Dermis blood vessel endothelial cell (primary cell): ENCODE measurements at regions not wholly inside any gene's neighbourhood (a gene's known extent, or its start where the extent isn't known, plus 50 kb on each side); places are given as distances from the start of the nearest gene placed in this dataset.
"Not testable (repeated sequence)": the region's sequence is repeated elsewhere in the genome, so short reads cannot be mapped to it uniquely, and the experiment has no call there.

Source experiments
- DNase-seq: peaks from one replicate; pipeline ENCODE4 v3.0.0; 2010

DNA sequence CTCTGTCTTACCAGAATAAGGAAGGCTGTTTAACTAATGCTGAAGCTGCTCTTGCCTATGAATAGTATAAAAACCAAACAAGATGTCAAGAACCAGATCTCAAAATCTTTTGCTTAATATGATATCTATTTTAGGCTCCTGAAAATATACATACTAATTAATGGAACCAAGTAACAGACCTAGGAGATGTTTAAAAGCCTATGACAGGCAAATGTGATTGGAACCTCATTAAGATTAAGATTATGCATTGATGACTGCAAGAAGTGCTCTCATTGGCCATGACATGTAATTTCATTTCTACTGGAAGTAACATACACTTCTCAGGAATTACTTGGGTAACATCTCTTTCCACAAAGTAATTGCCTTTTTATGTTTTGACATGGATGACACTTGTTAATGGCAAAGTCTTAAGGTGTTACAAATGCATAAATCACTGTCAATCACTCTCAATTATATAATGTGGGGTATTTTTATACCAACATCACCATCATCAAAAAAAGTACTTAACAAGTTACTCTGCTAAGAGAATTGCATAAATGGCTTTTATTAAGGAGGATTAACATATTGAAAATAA, 326.9 kb upstream of the MIR17HG start:
- DNase-seq = no peak

DNA sequence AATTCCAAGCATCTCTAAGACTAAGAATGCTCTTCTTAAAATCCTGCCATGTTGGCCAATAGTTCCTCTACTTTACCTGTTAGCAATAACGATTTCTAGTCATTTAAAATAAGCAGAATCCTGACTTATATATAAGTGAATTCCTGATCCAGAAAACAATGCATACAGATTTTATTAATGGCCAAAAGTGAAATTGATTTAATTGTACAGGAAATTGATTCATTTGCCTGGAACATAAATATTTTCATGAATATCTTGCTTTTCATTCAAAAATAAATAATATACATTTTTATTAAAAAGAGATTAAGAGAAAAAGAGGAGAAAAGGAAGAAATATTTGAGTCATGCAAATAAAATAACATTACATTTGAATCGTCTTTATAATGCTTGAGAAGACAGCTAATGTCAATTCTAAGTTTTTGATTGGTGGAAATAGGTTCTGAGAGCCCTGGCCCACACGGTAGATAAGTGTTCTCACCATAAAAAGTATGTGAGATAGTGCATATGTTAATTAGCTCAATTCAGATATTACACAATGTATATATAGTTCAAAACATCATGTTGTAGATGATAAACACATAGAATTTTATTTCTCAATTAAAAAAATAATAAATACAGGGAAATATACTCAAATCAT, 323.2 kb upstream of the MIR17HG start:
- DNase-seq = no peak

DNA sequence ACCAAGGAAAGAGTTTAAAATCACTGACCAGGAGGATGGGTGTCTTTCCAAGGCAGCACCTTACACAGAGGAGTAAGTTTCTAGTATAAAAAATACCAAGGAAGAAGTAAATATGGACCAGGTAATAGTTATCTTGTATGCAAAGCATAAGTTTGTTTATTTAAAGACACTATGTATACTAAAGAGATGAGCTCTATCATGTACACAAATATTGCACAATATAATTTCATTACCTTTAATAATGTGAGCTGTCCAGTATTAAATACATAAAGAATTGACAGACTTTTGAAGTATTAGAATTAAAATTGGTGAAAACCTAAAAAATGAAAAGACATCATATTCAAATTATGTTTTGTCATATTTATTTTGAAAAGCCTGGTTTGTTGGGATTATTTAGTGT, 322.0 kb upstream of the MIR17HG start:
- no peak for DNase-seq

DNA sequence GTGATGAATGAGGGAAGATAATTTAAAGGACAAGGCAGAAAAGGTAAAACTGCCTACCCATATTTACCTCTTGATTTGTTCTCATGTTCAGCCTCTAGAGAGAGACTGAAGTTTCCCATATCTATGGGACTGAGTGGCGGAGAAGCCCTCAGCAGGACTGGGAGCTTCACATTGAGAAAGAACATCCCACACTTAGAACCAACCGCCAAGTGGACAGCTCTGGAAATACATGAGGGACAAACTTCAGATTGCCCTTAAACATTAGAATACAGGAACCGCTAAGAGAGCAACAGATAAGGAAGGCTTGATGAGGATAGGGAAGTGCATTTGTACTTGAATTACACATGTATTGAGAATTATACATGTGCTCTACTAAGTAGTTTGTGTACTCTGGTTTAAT, 316.0 kb upstream of the MIR17HG start:
- no peak for DNase-seq

DNA sequence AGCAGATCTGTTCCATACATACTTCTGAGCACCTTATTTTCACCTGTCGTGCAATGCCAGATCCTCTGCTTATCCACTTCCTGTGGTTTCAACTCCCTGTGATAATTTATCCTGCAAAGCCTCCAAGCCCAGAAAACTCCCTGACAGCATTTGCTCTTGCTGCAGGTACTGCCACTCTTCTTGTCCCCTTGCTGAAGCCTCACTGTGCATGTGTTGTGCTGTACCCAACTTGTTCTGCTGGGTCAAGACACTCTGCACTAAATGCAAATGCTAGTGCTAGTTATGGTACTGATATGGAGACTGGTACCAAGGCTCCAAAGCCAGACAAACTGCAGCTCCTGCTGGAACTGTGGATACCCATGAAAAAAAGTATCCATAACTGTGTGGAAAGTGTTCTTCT, 315.4 kb upstream of the MIR17HG start:
- no peak for DNase-seq

DNA sequence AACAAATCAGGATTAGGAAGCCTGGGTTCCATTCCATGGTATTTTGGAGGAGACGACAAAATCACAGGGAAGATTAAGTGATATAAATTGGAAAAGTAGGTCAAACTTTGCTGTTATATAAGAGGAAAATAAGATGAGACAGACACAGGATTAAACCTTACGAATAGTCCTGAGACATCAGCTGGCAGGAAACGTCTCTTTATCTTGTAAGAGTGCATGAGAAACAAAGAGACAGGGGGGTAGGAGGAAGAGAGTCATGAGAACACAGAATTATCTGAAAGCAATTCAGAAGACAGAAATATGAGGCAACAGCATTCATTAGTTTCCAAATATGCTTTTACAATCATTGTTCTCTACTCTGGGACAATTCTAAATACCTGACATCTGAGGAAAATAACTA, 310.6 kb upstream of the MIR17HG start:
- no peak for DNase-seq

GRCh38 chr13:91042870-91043269, 304.6 kb upstream of the MIR17HG start:
- no peak for DNase-seq

DNA sequence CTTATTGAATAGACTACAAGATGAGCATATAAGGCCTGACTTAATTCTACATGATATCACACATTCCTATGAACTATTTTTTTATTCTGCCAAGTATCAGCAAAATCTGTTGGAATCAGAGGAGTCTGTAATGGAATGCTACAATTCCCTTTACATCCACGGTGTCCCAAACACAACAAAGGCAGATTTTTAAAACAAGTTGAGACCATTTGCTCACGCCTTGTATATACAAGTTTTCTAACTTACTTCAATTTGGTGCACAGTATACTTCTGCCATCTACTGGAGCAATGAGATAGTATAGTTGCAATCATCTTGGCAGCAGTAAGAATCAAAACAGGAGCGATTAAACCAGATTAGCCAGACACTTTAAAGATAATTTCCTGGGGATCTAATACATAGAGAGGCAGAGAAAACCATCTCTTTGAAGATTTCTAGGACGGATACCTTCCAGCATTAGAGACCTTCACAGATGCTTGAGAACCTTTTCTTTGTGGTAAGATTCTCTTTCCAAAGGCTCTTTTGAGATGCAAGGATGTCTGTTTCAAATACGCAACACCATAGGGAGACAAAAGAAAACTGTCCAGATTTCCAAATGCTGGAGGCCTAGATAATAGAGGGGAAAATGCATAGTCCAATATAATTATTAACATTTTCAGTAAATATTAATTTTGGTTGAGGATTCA, 302.0 kb upstream of the MIR17HG start:
- DNase-seq = no peak

GRCh38 chr13:91046715-91047327, 300.7 kb upstream of the MIR17HG start:
- DNase-seq = no peak

GRCh38 chr13:91050970-91051369, 296.5 kb upstream of the MIR17HG start:
- no peak for DNase-seq

DNA sequence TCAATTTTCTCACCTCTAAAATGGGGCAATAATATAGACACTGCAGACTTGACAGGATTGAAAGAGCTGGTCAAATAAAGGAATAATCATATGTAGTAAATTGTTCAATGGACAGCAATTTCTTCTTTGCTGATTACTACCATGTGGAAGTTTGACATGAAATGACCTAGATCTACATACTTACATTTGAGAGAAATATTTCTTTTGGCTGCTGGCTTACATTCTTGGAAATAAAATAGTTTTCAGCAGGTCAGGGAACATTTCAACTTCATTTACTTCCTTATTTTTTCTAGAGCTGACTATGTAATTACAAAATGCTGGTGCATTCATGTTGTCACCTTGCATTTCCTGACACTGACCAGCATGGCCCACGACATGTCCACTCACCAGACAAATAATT, 294.6 kb upstream of the MIR17HG start:
- no peak for DNase-seq

DNA sequence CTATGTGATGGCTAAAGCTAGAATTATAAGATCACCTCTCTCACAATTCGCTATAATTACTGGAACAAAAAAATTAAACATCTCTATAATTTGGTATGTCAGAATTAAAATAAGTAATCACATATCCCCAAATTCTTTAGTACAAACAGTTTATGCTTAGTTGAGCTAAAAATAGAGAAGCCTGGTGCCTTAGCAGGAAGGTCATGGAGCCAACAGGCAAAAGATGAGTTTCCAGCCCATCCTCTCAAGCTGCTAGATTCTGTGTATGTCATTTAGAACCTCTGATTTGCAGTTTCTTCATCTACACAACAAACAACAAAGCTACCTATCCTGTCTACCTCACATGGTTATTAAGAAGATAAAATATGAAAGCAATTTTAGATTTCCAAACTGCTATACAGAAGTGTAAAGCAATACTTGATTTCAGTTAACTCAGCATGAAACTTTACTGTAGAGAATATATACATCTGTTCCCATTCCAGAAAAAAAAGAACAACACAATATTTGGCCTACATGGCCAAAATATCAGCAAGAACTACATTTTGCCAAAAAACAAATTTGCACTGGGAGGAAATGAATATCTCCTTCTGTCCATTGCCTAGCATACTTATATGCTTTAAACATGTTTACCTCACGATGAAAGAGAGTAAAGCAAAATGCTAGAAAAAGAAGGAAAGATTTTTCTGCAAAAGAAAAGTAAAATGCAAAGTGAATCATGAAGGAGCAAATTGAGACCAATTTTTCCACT, 294.0 kb upstream of the MIR17HG start:
- no peak for DNase-seq

DNA sequence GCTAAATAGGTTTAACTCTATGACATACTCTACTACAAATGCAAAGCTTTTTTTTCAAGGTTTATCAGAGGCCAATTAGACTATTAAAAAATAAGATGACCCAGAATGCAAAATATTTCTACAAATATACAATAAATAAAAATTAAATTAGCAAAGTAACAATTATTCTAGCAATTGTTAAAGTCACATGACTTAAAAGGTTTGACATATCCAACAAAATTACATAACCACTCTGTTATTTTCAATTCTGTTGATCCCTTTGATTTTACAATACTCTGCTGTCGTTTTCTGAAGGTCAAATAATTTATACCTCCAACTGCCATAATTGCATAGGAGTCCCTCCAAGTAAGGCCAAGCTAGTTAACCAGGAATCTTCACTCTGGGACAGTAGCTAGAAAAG, 292.6 kb upstream of the MIR17HG start:
- no peak for DNase-seq

DNA sequence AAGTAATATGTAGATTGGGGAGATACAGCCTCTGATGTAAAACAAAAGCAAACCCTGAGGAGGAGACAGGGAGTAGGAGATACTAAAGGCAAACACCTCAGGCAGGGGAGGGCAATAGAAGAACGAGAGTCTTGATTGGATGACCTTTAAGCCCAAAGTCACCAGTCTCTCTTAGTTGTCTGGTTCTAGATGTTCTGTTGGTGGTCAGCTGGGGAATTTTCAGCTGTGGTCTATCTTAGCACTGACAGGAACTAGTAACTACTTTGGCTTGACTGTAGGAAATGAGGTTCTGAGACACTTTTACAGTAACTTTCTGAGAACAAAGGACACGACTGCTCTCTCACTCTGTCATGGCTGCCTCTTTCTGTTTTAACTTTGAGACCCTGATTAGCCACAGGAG, 290.7 kb upstream of the MIR17HG start:
- no peak for DNase-seq

DNA sequence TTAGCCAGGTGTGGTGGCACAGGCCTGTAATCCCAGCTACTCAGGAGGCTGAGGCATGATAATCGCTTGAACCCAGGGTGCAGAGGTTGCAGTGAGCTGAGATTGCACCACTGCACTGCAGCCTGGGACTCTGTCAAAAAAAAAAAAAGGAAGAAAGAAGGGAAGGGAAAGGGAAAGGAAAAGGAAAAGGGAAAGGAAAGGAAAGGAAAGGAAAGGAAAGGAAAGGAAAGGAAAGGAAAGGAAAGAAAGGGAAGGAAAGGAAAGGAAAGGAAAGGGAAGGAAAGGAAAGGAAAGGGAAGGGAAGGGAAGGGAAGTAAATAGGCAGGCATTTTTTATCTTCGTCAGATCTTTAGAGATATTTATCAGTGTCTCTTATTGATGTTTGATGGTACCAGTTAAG, 290.0 kb upstream of the MIR17HG start:
- DNase-seq = not testable (repeated sequence)

DNA sequence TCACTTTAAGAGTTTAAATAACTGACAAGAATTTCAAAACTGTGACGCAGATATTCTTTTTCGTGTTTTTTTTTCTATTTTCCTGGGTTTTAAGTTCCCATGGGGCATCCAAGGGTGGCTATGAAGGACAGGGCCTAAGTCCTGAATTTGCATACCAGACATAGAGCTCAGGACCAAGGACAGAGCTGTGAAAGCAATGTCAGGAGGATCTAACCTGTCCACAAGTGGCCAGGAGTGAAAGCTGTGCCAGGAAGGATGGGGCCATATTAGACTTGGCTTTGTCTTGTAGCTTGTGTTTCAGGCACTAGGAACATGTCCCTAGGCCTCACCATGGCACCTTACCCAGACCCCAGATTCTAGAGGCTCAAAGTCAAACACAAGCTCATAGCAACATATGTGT, 289.4 kb upstream of the MIR17HG start:
- DNase-seq = no peak

DNA sequence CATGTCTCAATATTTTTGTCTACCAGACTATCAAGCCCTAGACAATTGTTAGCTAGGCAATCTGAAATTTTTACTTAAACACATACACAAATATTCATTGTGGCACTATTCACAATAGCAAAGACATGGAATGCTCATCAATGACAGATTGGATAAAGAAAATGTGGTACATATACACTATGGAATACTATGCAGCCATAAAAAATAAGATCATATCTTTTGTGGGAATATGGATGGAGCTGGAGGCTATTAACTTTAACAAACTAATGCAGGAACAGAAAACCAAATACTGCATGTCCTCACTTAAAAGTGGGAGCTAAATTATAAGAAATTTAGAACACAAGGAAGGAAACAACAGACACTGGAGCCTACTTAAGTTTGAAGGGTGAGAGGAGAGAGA, 288.6 kb upstream of the MIR17HG start:
- no peak for DNase-seq

DNA sequence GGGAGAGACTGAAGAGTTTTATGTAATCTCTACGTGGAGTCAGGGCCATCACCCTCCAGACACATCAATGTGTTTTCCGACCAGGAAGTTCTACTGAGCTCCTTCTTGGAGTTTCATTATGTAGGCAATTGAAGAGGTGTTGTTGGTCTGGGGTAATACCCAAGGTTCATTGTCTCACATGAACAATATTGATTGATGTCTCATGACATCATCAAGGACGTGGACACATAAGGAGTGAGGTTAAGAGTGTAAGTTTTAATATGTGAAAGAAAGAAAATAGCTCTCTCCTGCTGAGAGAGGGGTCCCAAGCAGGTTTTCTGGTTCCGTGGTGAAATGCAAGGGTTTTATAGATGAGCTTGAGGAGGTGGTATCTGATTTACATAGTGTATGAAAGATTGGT, 280.7 kb upstream of the MIR17HG start:
- DNase-seq = no peak

DNA sequence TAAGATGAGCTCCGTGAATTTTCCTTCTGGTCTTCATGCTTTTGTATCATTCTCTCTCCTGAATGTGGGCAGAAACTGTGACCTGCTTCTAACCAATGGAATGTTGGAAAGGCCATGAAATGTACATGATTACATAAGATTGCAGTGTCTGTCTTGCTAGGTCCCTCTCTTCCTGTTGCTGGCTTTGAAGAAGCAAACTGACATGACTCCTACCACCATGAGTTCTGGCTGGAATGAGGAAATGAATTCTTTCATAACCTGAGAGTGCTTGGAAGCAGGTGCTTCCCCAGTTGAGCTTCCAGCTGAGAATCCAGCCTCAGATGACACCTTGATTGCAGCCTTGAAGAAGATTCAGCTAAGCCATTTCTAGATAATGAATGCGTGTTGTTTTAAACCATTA, 275.0 kb upstream of the MIR17HG start:
- DNase-seq = no peak

DNA sequence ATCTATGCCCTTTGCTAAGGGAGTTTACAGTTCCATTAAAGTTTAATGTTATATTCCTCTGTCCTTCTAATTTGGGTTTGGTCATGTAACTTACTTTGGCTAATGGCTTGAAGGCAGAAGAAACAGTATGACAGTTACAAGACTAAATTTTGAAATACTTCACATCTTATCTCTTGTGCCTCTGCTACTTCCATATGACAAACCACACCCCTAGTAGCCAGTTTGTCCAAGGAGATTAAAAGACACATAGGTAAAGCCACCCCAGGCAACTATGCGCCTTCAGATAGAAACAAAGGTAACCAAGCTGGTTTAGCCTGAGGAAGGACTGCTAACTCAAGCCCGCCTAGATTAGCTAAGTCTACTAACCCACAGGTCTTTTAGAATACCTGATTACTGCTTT, 273.4 kb upstream of the MIR17HG start:
- DNase-seq = no peak

- no peak for DNase-seq
These were observed 270.7 kb upstream of the MIR17HG start for GRCh38 chr13:91076830-91077229.

DNA sequence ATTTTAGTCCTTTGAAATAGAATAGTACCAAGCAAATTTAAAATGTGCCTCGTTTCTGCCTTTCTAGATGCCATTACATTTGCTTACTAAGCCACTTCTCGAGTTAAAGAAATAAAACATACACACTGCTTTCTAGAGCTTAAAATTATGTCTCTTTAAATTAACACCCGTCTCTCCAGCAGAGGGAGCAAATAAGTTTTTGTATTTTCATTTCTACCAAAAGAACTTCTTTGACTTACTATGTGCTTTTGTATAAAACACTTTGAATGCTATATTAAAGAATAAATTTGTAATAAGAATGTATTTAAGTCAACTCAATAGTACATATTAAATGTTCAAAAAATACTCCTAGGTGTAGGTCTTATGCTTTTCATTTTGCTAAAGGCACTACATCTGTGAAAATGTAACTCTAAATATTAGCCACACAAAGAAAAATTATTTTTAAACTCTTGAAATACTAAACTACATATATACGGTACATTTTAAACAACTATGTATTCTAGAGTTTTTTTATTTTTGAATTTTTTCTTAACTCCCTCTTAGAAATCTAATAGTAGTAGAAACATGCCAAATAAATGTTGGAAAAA, 269.3 kb upstream of the MIR17HG start:
- DNase-seq = no peak

DNA sequence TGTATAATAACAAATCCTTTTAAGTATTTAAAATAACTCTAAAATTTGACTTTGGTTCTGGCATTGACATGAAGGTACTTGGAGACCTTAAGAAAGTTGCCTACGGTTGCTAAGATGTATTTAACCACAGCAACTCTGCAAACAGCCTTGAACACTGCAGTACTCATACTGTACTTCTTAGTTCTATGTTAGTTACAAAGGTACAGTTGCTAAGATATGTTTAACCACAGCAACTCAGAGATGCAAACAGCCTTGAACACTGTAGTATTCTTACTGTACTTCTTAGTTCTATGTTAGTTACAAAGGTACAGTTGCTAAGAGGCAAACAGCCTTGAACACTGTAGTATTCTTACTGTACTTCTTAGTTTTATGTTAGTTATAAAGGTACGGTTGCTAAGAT, 268.3 kb upstream of the MIR17HG start:
- DNase-seq = no peak
